ENCODE measurements at regions not wholly inside any gene's neighbourhood (a gene's known extent, or its start where the extent isn't known, plus 50 kb on each side); places are given as distances from the start of the nearest gene placed in this dataset.

- Histone ChIP-seq H3K4me1 (no peaks in the 10 kb centered on the region), H3K27me3 (no peaks in the 10 kb centered on the region), H3K4me3 (no peak overlapping the region), H3K27ac (no peak overlapping the region), H3K36me3 (no peaks in the 10 kb centered on the region), H3K9me3 (no peaks in the 10 kb centered on the region)
- TF ChIP-seq, protein P1, sequence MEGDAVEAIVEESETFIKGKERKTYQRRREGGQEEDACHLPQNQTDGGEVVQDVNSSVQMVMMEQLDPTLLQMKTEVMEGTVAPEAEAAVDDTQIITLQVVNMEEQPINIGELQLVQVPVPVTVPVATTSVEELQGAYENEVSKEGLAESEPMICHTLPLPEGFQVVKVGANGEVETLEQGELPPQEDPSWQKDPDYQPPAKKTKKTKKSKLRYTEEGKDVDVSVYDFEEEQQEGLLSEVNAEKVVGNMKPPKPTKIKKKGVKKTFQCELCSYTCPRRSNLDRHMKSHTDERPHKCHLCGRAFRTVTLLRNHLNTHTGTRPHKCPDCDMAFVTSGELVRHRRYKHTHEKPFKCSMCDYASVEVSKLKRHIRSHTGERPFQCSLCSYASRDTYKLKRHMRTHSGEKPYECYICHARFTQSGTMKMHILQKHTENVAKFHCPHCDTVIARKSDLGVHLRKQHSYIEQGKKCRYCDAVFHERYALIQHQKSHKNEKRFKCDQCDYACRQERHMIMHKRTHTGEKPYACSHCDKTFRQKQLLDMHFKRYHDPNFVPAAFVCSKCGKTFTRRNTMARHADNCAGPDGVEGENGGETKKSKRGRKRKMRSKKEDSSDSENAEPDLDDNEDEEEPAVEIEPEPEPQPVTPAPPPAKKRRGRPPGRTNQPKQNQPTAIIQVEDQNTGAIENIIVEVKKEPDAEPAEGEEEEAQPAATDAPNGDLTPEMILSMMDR (IDR thresholded peaks at IDR 0.05), result no peak
- DNase-seq, result no peak
- intact Hi-C loops (cut with DNase I; ENCODE audit: low total_unique reads), result no loop called here
These were observed 924.8 kb upstream of the PTPRD start for GRCh38 chr9:11537566-11537965.

DNA sequence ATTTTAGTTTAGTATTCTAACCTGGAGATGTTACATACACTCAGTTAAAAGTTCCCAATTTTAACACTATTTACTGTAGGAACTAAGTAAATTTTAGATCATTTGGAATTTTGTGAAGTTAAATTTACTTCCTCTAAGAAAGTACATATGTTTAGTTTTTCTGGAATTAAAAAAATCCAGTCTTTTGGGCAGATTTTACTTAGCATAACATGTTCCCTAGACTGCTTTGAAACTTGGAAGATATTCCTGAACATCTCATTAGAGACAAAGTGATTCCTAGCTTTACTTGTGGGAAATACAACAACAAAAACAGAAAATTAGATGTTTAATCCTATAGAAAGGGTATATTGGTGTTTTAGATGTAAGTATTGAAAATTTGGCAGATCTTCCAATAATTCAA, 930.0 kb upstream of the PTPRD start:
- no peak overlapping the region for H3K4me3 ChIP-seq
- no peak overlapping the region for H3K27ac ChIP-seq
- no peaks in the 10 kb centered on the region for H3K27me3 ChIP-seq
- H3K36me3 ChIP-seq, result no peaks in the 10 kb centered on the region
- no peaks in the 10 kb centered on the region for H3K4me1 ChIP-seq
- intact Hi-C loops (cut with DNase I; ENCODE audit: low total_unique reads), result no loop called here
- TF ChIP-seq, protein P1 (IDR thresholded peaks at IDR 0.05), result no peak
- no peaks in the 10 kb centered on the region for H3K9me3 ChIP-seq
- DNase-seq, result no peak

GRCh38 chr9:11546231-11546630, 933.4 kb upstream of the PTPRD start:
- Histone ChIP-seq H3K9me3 (no peaks in the 10 kb centered on the region), H3K27me3 (no peaks in the 10 kb centered on the region), H3K4me3 (no peak overlapping the region), H3K36me3 (no peaks in the 10 kb centered on the region), H3K27ac (no peak overlapping the region), H3K4me1 (no peaks in the 10 kb centered on the region)
- intact Hi-C loops (cut with DNase I; ENCODE audit: low total_unique reads), result no loop called here
- TF ChIP-seq, protein P1 (IDR thresholded peaks at IDR 0.05), result no peak
- DNase-seq, result no peak

DNA sequence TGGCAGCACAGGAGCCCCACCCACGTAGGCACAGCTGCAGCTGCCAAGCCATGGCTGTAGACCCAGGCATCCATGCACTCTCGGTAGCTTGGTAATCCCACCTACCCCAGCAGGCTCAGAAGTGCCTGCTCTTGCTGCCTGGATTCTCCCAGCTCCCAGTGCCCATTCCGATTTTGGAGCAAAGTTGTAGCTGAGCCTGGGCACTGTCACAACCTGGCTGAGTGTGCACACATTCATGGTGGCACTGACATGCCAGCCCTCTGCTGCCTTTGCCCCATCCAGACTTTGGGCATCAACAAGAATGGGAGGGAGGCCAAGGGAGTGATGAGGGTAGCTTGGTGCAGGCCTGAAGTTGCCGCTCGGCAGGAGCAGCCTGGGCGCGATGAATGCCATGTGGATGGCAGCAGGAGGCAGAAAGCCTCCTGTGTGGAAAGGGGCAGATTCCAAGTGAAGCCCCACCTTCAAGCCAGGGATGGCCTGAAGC, 936.6 kb upstream of the PTPRD start:
- intact Hi-C loops (cut with DNase I; ENCODE audit: low total_unique reads), result no loop called here
- H3K27me3 ChIP-seq, result no peaks in the 10 kb centered on the region
- H3K4me1 ChIP-seq, result no peaks in the 10 kb centered on the region
- H3K4me3 ChIP-seq, result no peak overlapping the region
- TF ChIP-seq, protein P1 (IDR thresholded peaks at IDR 0.05), result no peak
- no peaks in the 10 kb centered on the region for H3K36me3 ChIP-seq
- DNase-seq, result no peak
- H3K9me3 ChIP-seq, result no peaks in the 10 kb centered on the region
- H3K27ac ChIP-seq, result no peak overlapping the region

- Histone ChIP-seq H3K4me1 (no peaks in the 10 kb centered on the region), H3K36me3 (no peaks in the 10 kb centered on the region), H3K27ac (no peak overlapping the region), H3K27me3 (no peaks in the 10 kb centered on the region), H3K9me3 (no peaks in the 10 kb centered on the region), H3K4me3 (no peak overlapping the region)
- no peak for DNase-seq
- TF ChIP-seq, protein P1 (IDR thresholded peaks at IDR 0.05), result no peak
- intact Hi-C loops (cut with DNase I; ENCODE audit: low total_unique reads), result no loop called here
These were observed 938.3 kb upstream of the PTPRD start for GRCh38 chr9:11551106-11551505.

DNA sequence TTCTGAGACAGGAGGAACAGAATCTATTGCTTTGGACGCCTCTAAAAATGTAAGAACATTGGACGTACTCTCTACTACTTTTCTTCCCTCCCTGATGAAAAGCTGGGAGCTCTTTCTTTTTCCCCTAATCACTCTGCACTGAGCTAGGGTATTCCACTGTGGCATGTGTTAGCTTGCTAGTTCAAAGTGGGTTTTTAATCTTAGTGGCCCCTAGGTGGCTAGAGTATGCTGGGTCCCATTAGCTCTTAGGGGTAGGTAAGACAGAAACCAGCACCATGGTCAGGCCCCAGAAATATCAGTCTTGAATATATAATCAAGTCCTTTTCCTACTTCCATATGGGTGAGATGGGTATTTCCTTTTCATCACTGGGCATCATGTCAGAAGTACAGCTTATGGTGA, 945.2 kb upstream of the PTPRD start:
- TF ChIP-seq, protein P1 (IDR thresholded peaks at IDR 0.05), result no peak
- H3K4me3 ChIP-seq, result no peak overlapping the region
- no peak for DNase-seq
- intact Hi-C loops (cut with DNase I; ENCODE audit: low total_unique reads), result no loop called here
- H3K27me3 ChIP-seq, result no peaks in the 10 kb centered on the region
- H3K9me3 ChIP-seq, result no peaks in the 10 kb centered on the region
- H3K36me3 ChIP-seq, result no peaks in the 10 kb centered on the region
- H3K4me1 ChIP-seq, result no peaks in the 10 kb centered on the region
- H3K27ac ChIP-seq, result no peak overlapping the region

Data from tibial artery (tissue), 4 donors.